ENCODE measurements at regions not wholly inside any gene's neighbourhood (a gene's known extent, or its start where the extent isn't known, plus 50 kb on each side); places are given as distances from the start of the nearest gene placed in this dataset.

GRCh38 chr5:8327016-8327415 lies 458.1 kb downstream of the MTRR start:
- H3K9me1 ChIP-seq (ENCODE audit: control insufficient read depth, extremely low read depth, insufficient read depth, low read length) = no peaks in the 10 kb centered on the region
- H3K27ac ChIP-seq (ENCODE audit: control insufficient read depth, insufficient read depth, low read length) = no peak overlapping the region
- dilution Hi-C loops (cut with MboI; ENCODE audit: extremely low pct_ligation_motif_present, low sequenced_read_pairs) = no loop called here
- no peaks in the 10 kb centered on the region for H3K4me1 ChIP-seq (ENCODE audit: control insufficient read depth, extremely low read depth, insufficient read depth, low read length)
- H3K9me3 ChIP-seq (ENCODE audit: control insufficient read depth, low read depth, low read length) = no peaks in the 10 kb centered on the region
- H3K4me3 ChIP-seq (ENCODE audit: control insufficient read depth in 2 of 3, extremely low read depth in 1 of 3, insufficient read depth in 2 of 3, low read depth in 1 of 3, low read length in 3 of 3) = no peak overlapping the region
- no peak overlapping the region for H3K9ac ChIP-seq (ENCODE audit: control insufficient read depth, extremely low read depth, insufficient read depth, low read length)
- H3K4me2 ChIP-seq (ENCODE audit: control insufficient read depth, extremely low read depth, insufficient read depth, low read depth, low read length) = no peak overlapping the region
- H4K20me1 ChIP-seq (ENCODE audit: control insufficient read depth, extremely low read depth, insufficient read depth, low read length) = no peaks in the 10 kb centered on the region
- TF ChIP-seq EZH2 (IDR thresholded peaks at IDR 0.05; ENCODE audit: low read length) (no peak), CTCF (optimal IDR thresholded peaks at IDR 0.05 in 1 of 3, IDR thresholded peaks at IDR 0.05 in 1 of 3, conservative IDR thresholded peaks at IDR 0.05 in 1 of 3; ENCODE audit: extremely low read depth in 1 of 3, insufficient read depth in 2 of 3, low read length in 3 of 3) (no peak)
- H3K27me3 ChIP-seq (ENCODE audit: control insufficient read depth, extremely low read depth, insufficient read depth, low read length) = no peaks in the 10 kb centered on the region
- FAIRE-seq = no peak
- no peak for DNase-seq (ENCODE audit: low read depth, low spot score)
- no peaks in the 10 kb centered on the region for H3K36me3 ChIP-seq (ENCODE audit: control insufficient read depth in 2 of 2, extremely low read depth in 1 of 2, insufficient read depth in 2 of 2, low read length in 2 of 2)
- H2AFZ ChIP-seq (ENCODE audit: control insufficient read depth, low read length) = no peak overlapping the region
- H3K79me2 ChIP-seq (ENCODE audit: control insufficient read depth, insufficient read depth, low read length) = no peaks in the 10 kb centered on the region

GRCh38 chr5:8329773-8330172 lies 460.8 kb downstream of the MTRR start:
- Histone ChIP-seq H3K27ac (ENCODE audit: control insufficient read depth, insufficient read depth, low read length) (no peak overlapping the region), H3K9ac (ENCODE audit: control insufficient read depth, extremely low read depth, insufficient read depth, low read length) (no peak overlapping the region), H3K27me3 (ENCODE audit: control insufficient read depth, extremely low read depth, insufficient read depth, low read length) (no peaks in the 10 kb centered on the region), H3K4me1 (ENCODE audit: control insufficient read depth, extremely low read depth, insufficient read depth, low read length) (no peaks in the 10 kb centered on the region), H3K36me3 (ENCODE audit: control insufficient read depth in 2 of 2, extremely low read depth in 1 of 2, insufficient read depth in 2 of 2, low read length in 2 of 2) (no peaks in the 10 kb centered on the region), H3K9me1 (ENCODE audit: control insufficient read depth, extremely low read depth, insufficient read depth, low read length) (no peaks in the 10 kb centered on the region), H3K79me2 (ENCODE audit: control insufficient read depth, insufficient read depth, low read length) (no peaks in the 10 kb centered on the region), H3K4me3 (ENCODE audit: control insufficient read depth in 2 of 3, extremely low read depth in 1 of 3, insufficient read depth in 2 of 3, low read depth in 1 of 3, low read length in 3 of 3) (no peak overlapping the region), H2AFZ (ENCODE audit: control insufficient read depth, low read length) (no peak overlapping the region), H3K4me2 (ENCODE audit: control insufficient read depth, extremely low read depth, insufficient read depth, low read depth, low read length) (no peak overlapping the region), H4K20me1 (ENCODE audit: control insufficient read depth, extremely low read depth, insufficient read depth, low read length) (no peaks in the 10 kb centered on the region), H3K9me3 (ENCODE audit: control insufficient read depth, low read depth, low read length) (no peaks in the 10 kb centered on the region)
- DNase-seq (ENCODE audit: low read depth, low spot score) = no peak
- TF ChIP-seq EZH2 (IDR thresholded peaks at IDR 0.05; ENCODE audit: low read length) (no peak), CTCF (optimal IDR thresholded peaks at IDR 0.05 in 1 of 3, IDR thresholded peaks at IDR 0.05 in 1 of 3, conservative IDR thresholded peaks at IDR 0.05 in 1 of 3; ENCODE audit: extremely low read depth in 1 of 3, insufficient read depth in 2 of 3, low read length in 3 of 3) (no peak)
- dilution Hi-C loops (cut with MboI; ENCODE audit: extremely low pct_ligation_motif_present, low sequenced_read_pairs) = no loop called here
- FAIRE-seq = no peak

All from keratinocyte (primary cell).